GM19452 (cell line): ENCODE measurements at regions not wholly inside any gene's neighbourhood (a gene's known extent, or its start where the extent isn't known, plus 50 kb on each side); places are given as distances from the start of the nearest gene placed in this dataset.
"Not testable (repeated sequence)": the region's sequence is repeated elsewhere in the genome, so short reads cannot be mapped to it uniquely, and the experiment has no call there.

ENCODE experiments used
- ATAC-seq: cut with Tn5 transposase; IDR thresholded peaks from one replicate; pipeline ENCODE4 v1.9.1; 2021; ENCODE audit not compliant: unreplicated experiment

- not testable (repeated sequence) for ATAC-seq
These were observed 102.8 kb upstream of the PMEPA1 start for GRCh38 chr20:57812632-57813031.

- no peak for ATAC-seq
These were observed 101.7 kb upstream of the PMEPA1 start for GRCh38 chr20:57811374-57812020.

GRCh38 chr20:57810511-57811373 is 100.9 kb upstream of the PMEPA1 start:
- ATAC-seq: no peak

- no peak for ATAC-seq
These were observed 99.9 kb upstream of the PMEPA1 start for GRCh38 chr20:57809661-57810172.

- ATAC-seq: no peak
These were observed 99.3 kb upstream of the PMEPA1 start for GRCh38 chr20:57809149-57809548.

- no peak for ATAC-seq
These were observed 98.7 kb upstream of the PMEPA1 start for GRCh38 chr20:57808264-57809070.

- no peak for ATAC-seq
These were observed 97.8 kb upstream of the PMEPA1 start for GRCh38 chr20:57807401-57808263.

GRCh38 chr20:57806975-57807374 is 97.2 kb upstream of the PMEPA1 start:
- ATAC-seq: no peak

GRCh38 chr20:57806476-57806875 is 96.7 kb upstream of the PMEPA1 start:
- no peak for ATAC-seq

- ATAC-seq: no peak
These were observed 95.9 kb upstream of the PMEPA1 start for GRCh38 chr20:57805747-57806146.

GRCh38 chr20:57804470-57805250 is 94.8 kb upstream of the PMEPA1 start:
- no peak for ATAC-seq

GRCh38 chr20:57803508-57804005 is 93.7 kb upstream of the PMEPA1 start:
- no peak for ATAC-seq

- no peak for ATAC-seq
These were observed 93.1 kb upstream of the PMEPA1 start for GRCh38 chr20:57802765-57803507.

- ATAC-seq: no peak
These were observed 91.8 kb upstream of the PMEPA1 start for GRCh38 chr20:57801581-57801980.

GRCh38 chr20:57800791-57801430 is 91.1 kb upstream of the PMEPA1 start:
- no peak for ATAC-seq

- no peak for ATAC-seq
These were observed 87.6 kb upstream of the PMEPA1 start for GRCh38 chr20:57797401-57797800.

- ATAC-seq: no peak
These were observed 86.3 kb upstream of the PMEPA1 start for GRCh38 chr20:57795977-57796560.

GRCh38 chr20:57795342-57795697 is 85.5 kb upstream of the PMEPA1 start:
- no peak for ATAC-seq
